ENCODE measurements at regions not wholly inside any gene's neighbourhood (a gene's known extent, or its start where the extent isn't known, plus 50 kb on each side); places are given as distances from the start of the nearest gene placed in this dataset.
"Not testable (repeated sequence)": the region's sequence is repeated elsewhere in the genome, so short reads cannot be mapped to it uniquely, and the experiment has no call there.

GRCh38 chr3:193922034-193922774 is 213.7 kb upstream of the HES1 start:
- DNase-seq (ENCODE audit: low read depth in 4 of 4, low spot score in 3 of 4), result no peak

DNA sequence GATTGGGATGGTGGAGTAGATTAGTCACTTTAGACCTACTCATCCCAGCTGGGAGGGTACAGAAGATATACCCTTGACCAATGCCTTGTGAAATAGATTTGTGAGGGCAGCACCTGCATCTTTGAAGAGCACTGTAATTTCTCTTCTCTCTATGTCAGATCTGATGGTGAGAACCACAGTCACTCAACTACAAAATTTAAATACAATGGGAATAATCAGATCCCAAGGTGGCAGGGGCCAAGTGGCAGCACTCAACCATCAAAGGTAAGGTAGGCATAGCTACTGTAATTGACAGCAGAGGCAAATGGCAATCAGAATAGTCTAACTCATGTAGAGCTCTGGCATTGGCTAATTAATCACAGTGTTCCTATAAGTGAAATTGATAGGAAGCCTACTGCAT is 212.0 kb upstream of the HES1 start:
- DNase-seq (ENCODE audit: low read depth in 4 of 4, low spot score in 3 of 4), result not testable (repeated sequence)

GRCh38 chr3:193926071-193926470 is 209.9 kb upstream of the HES1 start:
- not testable (repeated sequence) for DNase-seq (ENCODE audit: low read depth in 4 of 4, low spot score in 3 of 4)

DNA sequence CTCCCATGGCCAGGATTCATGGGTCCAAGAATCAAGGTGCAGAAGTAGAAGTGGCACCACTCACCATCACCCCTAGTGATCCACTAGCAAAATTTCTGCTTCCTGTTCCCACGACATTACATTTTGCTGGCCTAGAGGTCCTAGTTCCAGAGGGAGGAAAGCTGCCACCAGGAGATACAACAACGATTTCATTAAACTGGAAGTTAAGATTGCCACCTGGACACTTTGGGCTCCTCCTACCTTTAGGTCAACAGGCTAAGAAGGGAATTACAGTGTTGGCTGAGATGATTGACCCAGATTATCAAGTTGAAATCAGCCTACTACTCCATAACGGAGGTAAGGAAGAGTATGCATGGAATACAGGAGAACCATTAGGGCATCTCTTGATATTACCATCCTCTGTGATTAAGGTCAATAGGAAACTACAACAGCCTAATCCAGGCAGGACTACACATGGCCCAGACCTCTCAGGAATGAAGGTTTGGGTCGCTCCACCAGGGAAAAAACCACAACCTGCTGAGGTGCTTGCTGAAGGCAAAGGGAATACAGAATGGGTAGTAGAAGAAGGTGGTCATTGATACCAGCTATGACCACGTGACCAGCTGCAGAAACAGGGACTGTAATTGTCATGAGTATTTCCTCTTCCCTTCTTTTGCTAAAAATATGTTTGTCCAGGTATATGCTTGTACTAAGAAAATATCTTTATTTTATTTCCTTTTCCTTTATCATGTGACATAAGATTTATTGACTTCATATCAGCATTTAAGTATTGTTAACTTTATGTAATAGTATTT is 208.3 kb upstream of the HES1 start:
- not testable (repeated sequence) for DNase-seq (ENCODE audit: low read depth in 4 of 4, low spot score in 3 of 4)

DNA sequence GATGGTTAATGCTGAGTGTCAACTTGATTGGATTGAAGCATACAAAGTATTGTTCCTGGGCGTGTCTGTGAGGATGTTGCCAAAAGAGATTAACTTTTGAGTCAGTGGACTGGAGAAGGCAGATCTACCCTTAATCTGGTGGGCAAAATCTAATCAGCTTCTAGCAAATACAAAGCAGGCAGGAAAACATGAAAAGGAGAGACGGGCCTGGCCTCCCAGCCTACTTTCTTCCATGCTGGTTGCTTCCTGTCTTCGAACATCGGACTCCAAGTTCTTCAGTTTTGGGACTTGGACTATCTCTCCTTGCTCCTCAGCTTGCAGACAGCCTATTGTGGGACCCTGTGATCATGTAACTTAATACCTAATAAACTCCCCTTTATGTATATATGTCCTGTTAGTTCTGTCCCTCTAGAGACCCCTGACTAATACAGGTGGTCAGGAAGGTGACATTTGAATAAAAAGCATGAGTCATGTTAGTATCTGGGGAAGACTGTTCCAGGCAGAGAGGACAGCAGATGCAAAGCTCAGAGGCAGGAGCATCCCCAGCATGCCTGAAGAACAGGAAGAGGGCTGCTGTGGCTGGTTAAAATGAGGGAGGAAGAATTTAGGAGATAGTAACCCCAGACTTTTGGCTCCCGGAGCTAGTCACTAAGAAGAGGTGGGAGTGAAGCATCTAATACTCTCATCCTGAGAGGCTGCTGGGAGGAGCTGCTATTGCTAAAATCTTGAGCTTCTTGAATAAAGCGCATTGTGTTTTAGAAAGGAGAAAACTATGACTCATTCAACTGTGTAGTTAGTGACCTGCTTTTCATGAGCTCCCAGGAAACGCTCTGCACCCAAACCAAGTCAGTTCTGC is 207.4 kb upstream of the HES1 start:
- no peak for DNase-seq (ENCODE audit: low read depth in 4 of 4, low spot score in 3 of 4)

GRCh38 chr3:193929373-193929772 is 206.6 kb upstream of the HES1 start:
- no peak for DNase-seq (ENCODE audit: low read depth in 4 of 4, low spot score in 3 of 4)

DNA sequence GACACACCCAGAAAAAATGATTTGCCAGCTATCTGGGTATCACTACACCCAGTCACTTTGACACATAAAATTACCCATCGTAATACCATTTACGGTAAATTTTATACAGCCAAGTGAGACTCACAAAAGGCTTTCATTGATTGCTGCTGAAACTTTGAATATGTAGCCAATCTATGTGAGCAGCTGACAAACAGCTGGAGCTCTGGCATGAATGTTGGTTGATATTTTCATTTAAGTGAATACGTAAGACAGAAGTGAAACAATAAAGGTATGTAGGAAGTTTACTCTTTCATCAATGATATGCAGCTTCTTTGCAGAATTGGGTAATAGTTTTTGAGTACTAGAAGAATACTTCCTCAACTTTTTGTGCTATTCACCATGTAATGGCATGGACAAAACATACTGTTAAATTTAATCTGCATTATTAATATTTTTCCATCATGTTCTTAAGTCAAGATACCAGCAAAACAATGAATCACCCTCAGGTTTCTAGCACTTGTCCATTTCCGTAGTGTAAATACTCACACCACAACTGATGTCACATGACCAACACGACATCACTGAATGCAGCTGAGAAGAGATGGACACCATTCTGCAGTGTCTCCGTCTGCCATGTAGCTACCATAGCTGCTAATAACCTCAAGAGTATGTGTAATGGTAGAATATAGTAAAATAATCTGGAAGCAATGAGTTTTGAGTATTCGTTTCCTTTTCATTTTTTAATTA is 205.9 kb upstream of the HES1 start:
- DNase-seq (ENCODE audit: low read depth in 4 of 4, low spot score in 3 of 4), result no peak

- DNase-seq (ENCODE audit: low read depth in 4 of 4, low spot score in 3 of 4), result no peak
Measured at GRCh38 chr3:193932136-193932535, 203.8 kb upstream of the HES1 start.

DNA sequence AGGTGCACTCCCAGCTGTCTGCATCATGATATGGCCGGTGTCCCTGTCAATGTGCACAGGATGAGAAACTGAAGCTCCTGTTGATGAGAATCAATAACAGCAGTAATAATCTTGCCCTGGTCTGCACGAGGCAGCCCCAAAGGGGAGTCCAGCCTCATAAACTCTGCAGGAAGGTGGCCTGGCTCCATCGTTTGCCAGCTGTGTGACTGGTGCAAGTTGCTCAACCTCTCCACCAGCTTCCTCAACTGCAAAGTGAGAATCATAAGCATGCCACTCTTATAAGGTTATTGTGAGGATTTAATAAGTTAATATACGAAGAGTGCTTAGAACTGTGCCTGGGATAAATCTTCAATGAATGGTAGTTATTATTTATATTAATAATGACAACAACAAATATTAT is 203.4 kb upstream of the HES1 start:
- DNase-seq (ENCODE audit: low read depth in 4 of 4, low spot score in 3 of 4), result no peak

GRCh38 chr3:193933451-193933850 is 202.5 kb upstream of the HES1 start:
- no peak for DNase-seq (ENCODE audit: low read depth in 4 of 4, low spot score in 3 of 4)

DNA sequence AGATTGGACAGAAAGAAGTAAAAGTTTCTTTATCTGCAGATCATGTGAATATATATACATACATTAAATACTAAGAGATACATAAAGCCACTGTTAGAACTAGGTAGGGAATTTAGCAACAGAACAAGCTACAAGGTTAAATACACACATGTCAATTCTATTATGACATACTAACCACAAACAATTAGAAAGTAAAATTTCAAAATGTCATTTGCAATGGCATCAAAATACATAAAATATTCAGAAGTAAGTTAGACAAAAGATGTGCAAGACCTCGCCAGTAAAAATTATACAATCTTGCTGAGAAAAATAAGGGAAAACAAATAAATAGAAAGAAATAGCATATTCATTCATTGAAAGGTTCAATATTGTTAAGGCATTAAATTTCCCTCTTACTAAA is 200.0 kb upstream of the HES1 start:
- no peak for DNase-seq (ENCODE audit: low read depth in 4 of 4, low spot score in 3 of 4)

DNA sequence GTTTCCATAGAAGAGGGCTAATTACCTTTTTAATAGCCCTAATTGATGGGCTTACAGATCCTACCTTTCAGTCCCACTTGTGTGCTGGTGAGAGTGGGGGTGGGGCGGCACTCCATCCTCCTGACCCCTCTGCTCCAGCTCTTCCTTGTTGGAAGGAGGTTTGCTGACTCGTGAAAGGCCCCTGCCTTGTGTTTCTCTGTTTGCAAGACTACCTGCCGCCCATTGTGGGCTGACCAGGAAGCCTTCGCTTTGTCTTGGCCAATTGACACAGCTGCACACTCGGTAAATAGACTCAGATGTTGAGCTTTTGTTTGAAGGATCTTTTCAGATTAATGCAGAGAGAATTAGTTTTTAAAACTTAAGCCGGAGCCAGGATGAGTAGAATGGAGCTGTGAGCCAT is 197.3 kb upstream of the HES1 start:
- DNase-seq (ENCODE audit: low read depth in 4 of 4, low spot score in 3 of 4), result no peak

DNA sequence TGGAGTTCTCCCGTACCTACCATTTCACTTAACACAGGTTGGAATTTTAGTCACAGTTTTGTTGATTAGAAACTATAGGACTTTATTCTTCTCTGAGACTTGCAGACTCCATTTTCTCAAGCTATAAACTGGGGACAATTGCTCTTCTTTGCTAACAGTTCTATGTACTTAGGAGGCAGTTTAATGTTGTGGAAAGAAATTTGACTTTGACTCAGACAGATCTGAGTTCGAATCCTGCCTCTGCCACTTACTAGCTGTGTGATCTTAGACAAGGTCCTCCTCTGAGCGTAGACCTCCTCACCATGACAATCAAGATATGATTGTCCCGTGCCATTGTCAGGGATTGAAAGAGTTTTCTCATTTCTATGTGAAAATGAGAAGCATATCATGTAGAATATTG is 196.4 kb upstream of the HES1 start:
- no peak for DNase-seq (ENCODE audit: low read depth in 4 of 4, low spot score in 3 of 4)

- no peak for DNase-seq (ENCODE audit: low read depth in 4 of 4, low spot score in 3 of 4)
Measured at GRCh38 chr3:193940526-193940925, 195.4 kb upstream of the HES1 start.

- DNase-seq (ENCODE audit: low read depth in 4 of 4, low spot score in 3 of 4), result no peak
Measured at GRCh38 chr3:193941486-193941885, 194.5 kb upstream of the HES1 start.

GRCh38 chr3:193942516-193943055 is 193.4 kb upstream of the HES1 start:
- no peak for DNase-seq (ENCODE audit: low read depth in 4 of 4, low spot score in 3 of 4)

- no peak for DNase-seq (ENCODE audit: low read depth in 4 of 4, low spot score in 3 of 4)
Measured at GRCh38 chr3:193943200-193943599, 192.7 kb upstream of the HES1 start.

DNA sequence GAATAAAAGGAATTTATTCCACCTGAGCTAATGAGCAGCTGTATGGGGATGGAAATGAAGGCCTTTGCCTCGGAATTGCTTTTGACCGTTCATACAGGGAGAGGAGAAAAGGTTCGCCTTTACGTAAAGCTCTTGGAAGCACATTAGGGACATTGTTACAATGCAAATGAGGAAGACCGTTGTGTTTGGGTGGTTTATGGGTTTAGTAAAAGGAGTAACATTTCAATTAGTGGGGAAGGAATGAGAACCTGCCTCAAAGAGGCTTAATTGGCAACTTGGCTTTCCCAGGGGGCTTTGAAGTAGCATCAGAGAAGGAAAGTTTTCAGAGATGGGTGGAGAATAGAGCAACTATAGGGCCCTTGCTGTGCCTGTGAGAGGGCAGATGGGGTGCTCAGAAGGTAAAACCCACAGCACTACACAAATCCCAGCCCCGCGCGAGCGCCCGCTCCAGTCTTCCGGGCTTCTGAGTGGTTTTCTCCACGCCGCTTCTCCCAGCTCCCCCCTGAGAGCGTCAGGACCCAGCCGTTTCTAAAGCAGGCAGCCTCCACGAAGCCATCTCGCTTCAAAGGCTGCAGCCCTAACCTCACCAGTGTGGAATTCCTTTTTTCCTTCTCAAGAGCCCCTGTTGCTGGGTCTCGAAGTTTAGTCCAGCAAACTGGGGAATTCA is 192.0 kb upstream of the HES1 start:
- DNase-seq (ENCODE audit: low read depth in 4 of 4, low spot score in 3 of 4), result no peak

GRCh38 chr3:193944518-193944884 is 191.4 kb upstream of the HES1 start:
- DNase-seq (ENCODE audit: low read depth in 4 of 4, low spot score in 3 of 4), result no peak

DNA sequence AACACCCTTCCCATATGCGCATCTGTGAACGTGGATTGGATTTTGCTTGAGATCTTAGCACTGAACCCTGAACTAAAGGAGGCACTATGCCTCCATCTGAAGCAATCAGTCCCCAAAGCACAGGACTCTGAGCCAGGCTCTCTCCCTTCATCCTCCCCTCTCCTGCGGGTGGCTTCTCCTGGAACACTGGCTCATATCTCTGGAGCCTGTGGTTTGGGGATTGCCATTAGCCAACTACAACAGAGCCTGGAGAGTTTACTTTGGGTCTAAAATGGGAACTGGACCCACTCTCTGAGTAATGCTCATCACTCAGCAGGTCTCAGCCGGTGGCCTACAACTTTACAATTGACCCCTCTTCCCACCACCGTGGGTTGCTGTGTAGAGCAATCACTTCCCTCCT is 190.8 kb upstream of the HES1 start:
- DNase-seq (ENCODE audit: low read depth in 4 of 4, low spot score in 3 of 4), result no peak

All from left renal pelvis (tissue), 4 donors.